Neuronal stem cell (in vitro differentiated cells): ENCODE measurements at regions not wholly inside any gene's neighbourhood (a gene's known extent, or its start where the extent isn't known, plus 50 kb on each side); places are given as distances from the start of the nearest gene placed in this dataset.
"Not testable (repeated sequence)": the region's sequence is repeated elsewhere in the genome, so short reads cannot be mapped to it uniquely, and the experiment has no call there.

Experiments used
- DNase-seq: peaks from one replicate; pipeline ENCODE4 v3.0.0-alpha.2; 2013; ENCODE audit warnings: low spot score
- H2AFZ ChIP-seq: one replicate; pipeline ENCODE4 v1.6.1; 2013; ENCODE audit warnings: mild to moderate bottlenecking, low read length, inconsistent platforms
- H2AK5ac ChIP-seq: 2 replicates; pipeline ENCODE4 v1.6.1; 2013; ENCODE audit warnings: low read depth, mild to moderate bottlenecking, inconsistent platforms, low read length, moderate library complexity, mixed read lengths
- H2BK120ac ChIP-seq: 2 replicates; pipeline ENCODE4 v1.6.1; 2013; ENCODE audit warnings: low read depth, mild to moderate bottlenecking, inconsistent platforms, low read length, moderate library complexity, mixed read lengths
- H2BK12ac ChIP-seq: one replicate; pipeline ENCODE4 v1.6.1; 2013; ENCODE audit warnings: low read length, inconsistent platforms
- H2BK15ac ChIP-seq: 2 replicates; pipeline ENCODE4 v1.6.1; 2013; ENCODE audit warnings: mild to moderate bottlenecking, low read length, inconsistent platforms, mixed read lengths
- H2BK5ac ChIP-seq: one replicate; pipeline ENCODE4 v1.6.1; 2013; ENCODE audit warnings: inconsistent platforms, mild to moderate bottlenecking, low read length, moderate library complexity
- H3K14ac ChIP-seq: one replicate; pipeline ENCODE4 v1.6.1; 2013; ENCODE audit warnings: low read length, inconsistent platforms
- H3K18ac ChIP-seq: 2 replicates; pipeline ENCODE4 v1.6.1; 2013; ENCODE audit warnings: low read length, inconsistent platforms
- H3K23ac ChIP-seq: 2 replicates; pipeline ENCODE4 v1.6.1; 2013; ENCODE audit warnings: low read depth, mild to moderate bottlenecking, mixed read lengths, low read length, inconsistent platforms; ENCODE audit not compliant: poor library complexity
- H3K27ac ChIP-seq: replicated peaks from 3 replicates; pipeline ENCODE4 v1.5.1; 2013; ENCODE audit warnings: low read length, inconsistent platforms
- H3K27me3 ChIP-seq, 3 experiments: 2 replicates each; pipeline ENCODE4 v1.6.1; 2013; ENCODE audit warnings: low read length in 3 of 3, mild to moderate bottlenecking in 2 of 3, inconsistent platforms in 1 of 3, low read depth in 1 of 3, mixed read lengths in 1 of 3, moderate library complexity in 1 of 3; ENCODE audit not compliant: control insufficient read depth in 3 of 3, insufficient read depth in 3 of 3
- H3K36me3 ChIP-seq, 2 donors: replicated peaks in 1 of 2; 2 replicates each; pipeline ENCODE4 v1.6.1; 2013; ENCODE audit warnings: low read length in 2 of 2; ENCODE audit not compliant: control insufficient read depth in 2 of 2, insufficient read depth in 2 of 2
- H3K4ac ChIP-seq: 2 replicates; pipeline ENCODE4 v1.6.1; 2013; ENCODE audit warnings: inconsistent platforms, mild to moderate bottlenecking, low read length, moderate library complexity
- H3K4me1 ChIP-seq, 2 donors: 1 replicate in 1 of 2; 2 replicates in 1 of 2; pipeline ENCODE4 v1.6.1; 2013; ENCODE audit warnings: low read length in 2 of 2, low read depth in 1 of 2; ENCODE audit not compliant: control insufficient read depth in 2 of 2, insufficient read depth in 1 of 2
- H3K4me2 ChIP-seq: one replicate; pipeline ENCODE4 v1.6.1; 2013; ENCODE audit warnings: mild to moderate bottlenecking, low read length, inconsistent platforms; ENCODE audit not compliant: insufficient read depth, poor library complexity, severe bottlenecking
- H3K4me3 ChIP-seq, 2 donors: 2 replicates each; pipeline ENCODE4 v1.5.1; 2013; ENCODE audit warnings: low read length in 2 of 2, mild to moderate bottlenecking in 2 of 2, inconsistent platforms in 1 of 2, moderate library complexity in 1 of 2
- H3K79me1 ChIP-seq: one replicate; pipeline ENCODE4 v1.6.1; 2013; ENCODE audit warnings: low read depth, mild to moderate bottlenecking, inconsistent platforms, low read length, moderate library complexity
- H3K9ac ChIP-seq: one replicate; pipeline ENCODE4 v1.6.1; 2013; ENCODE audit warnings: mild to moderate bottlenecking, low read depth, low read length, inconsistent platforms; ENCODE audit not compliant: poor library complexity
- H3K9me3 ChIP-seq, 2 donors: replicated peaks in 1 of 2; 2 replicates each; pipeline versions ENCODE3 to v1.6.1; 2013; ENCODE audit warnings: low read length in 2 of 2, mild to moderate bottlenecking in 2 of 2, inconsistent platforms in 1 of 2, low read depth in 1 of 2, mixed read lengths in 1 of 2, moderate library complexity in 1 of 2; ENCODE audit not compliant: control insufficient read depth in 2 of 2, insufficient read depth in 1 of 2
- H4K8ac ChIP-seq: one replicate; pipeline ENCODE4 v1.6.1; 2013; ENCODE audit warnings: low read depth, mild to moderate bottlenecking, inconsistent platforms, low read length, moderate library complexity
- H4K91ac ChIP-seq: one replicate; pipeline ENCODE4 v1.6.1; 2013; ENCODE audit warnings: low read length, low read depth, mild to moderate bottlenecking, inconsistent platforms; ENCODE audit not compliant: poor library complexity
- WGBS, 2 donors: extraction: QIAGEN DNeasy Blood & Tissue Kit; methylation state at CpG; one replicate each; pipeline ENCODE4 v1.1.7; 2013; ENCODE audit warnings: missing lambda C conversion rate in 2 of 2, mixed read lengths in 1 of 2; ENCODE audit not compliant: insufficient read length in 2 of 2, insufficient replicate concordance in 1 of 2; ENCODE audit errors: extremely low coverage in 2 of 2; 5-methylcytosine and 5-hydroxymethylcytosine counted together

DNA sequence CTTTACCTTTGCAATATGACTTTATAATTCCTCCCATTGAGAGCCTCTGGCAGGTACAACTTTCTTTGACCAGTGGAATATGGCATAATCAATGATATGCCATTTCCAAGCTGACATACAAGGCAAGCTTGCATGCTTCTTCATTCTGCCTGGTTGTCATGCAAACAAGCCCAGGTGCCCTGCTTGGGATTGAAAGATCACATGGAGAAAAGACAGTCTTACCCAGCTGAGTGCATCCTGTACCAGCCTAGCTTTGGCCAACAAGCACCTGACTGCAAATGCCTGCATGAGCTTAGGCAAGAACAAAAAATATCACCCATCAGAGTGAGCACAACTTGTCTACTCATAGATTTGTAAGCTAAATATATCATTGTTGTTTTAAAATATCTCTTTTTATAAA, 82.9 kb upstream of the KCND2 start:
- H3K4me1 ChIP-seq = peaks cover 0 to 3% of the 10 kb centered on the region in 2 donors
- DNase-seq = no peak

DNA sequence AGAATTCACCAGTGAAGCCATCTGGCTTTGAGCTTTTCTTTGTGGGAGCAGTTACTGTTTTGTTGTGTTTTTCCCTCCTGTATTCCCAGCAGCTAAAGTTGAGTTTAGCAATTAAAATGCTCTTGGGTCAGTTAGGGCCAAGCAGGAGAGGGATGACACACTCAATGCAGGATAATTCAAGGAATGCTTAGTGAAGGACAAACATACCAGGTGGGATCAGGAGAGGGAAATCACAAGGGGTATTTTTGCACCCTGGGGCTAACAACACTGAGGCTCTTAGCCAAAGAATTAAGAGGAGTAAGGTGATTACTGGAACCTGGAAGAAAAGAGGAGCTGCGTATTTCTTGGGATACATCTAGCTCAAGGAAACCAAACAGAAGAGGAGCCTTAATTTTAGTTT, 82.4 kb upstream of the KCND2 start:
- Histone ChIP-seq H3K4me3 (no peak overlapping the region), H3K79me1 (no peaks in the 10 kb centered on the region), H3K4ac (no peak overlapping the region), H3K27ac (no peak overlapping the region), H2BK5ac (no peak overlapping the region), H2BK15ac (no peak overlapping the region), H2AFZ (no peak overlapping the region), H3K14ac (no peak overlapping the region), H2BK12ac (no peak overlapping the region), H3K9me3 (no peaks in the 10 kb centered on the region), H3K9ac (no peak overlapping the region), H3K18ac (no peak overlapping the region), H3K4me2 (no peak overlapping the region), H3K27me3 (no peaks in the 10 kb centered on the region), H2BK120ac (no peak overlapping the region), H2AK5ac (no peak overlapping the region), H3K23ac (no peak overlapping the region), H3K36me3 (no peaks in the 10 kb centered on the region), H3K4me1 (peaks cover 0 to 3% of the 10 kb centered on the region in 2 donors), H4K8ac (no peak overlapping the region), H4K91ac (no peak overlapping the region)
- DNase-seq = peak; percentile 27
- no CpG with 5 or more reads among the region's 1 CpG for WGBS, 2 donors

More for the DNA sequence above, 82.9 kb upstream of the KCND2 start:
- Histone ChIP-seq H3K18ac (no peak overlapping the region), H4K8ac (no peak overlapping the region), H3K4me3 (no peak overlapping the region), H3K23ac (no peak overlapping the region), H2AFZ (no peak overlapping the region), H2BK120ac (no peak overlapping the region), H3K4ac (no peak overlapping the region), H3K14ac (no peak overlapping the region), H2BK15ac (no peak overlapping the region), H3K9ac (no peak overlapping the region), H3K27ac (peak overlapping the region; percentile 42), H2BK5ac (no peak overlapping the region), H3K4me2 (no peak overlapping the region), H2BK12ac (no peak overlapping the region), H2AK5ac (no peak overlapping the region), H3K9me3 (no peaks in the 10 kb centered on the region), H3K27me3 (no peaks in the 10 kb centered on the region), H3K79me1 (no peaks in the 10 kb centered on the region), H3K36me3 (no peaks in the 10 kb centered on the region), H4K91ac (no peak overlapping the region)

DNA sequence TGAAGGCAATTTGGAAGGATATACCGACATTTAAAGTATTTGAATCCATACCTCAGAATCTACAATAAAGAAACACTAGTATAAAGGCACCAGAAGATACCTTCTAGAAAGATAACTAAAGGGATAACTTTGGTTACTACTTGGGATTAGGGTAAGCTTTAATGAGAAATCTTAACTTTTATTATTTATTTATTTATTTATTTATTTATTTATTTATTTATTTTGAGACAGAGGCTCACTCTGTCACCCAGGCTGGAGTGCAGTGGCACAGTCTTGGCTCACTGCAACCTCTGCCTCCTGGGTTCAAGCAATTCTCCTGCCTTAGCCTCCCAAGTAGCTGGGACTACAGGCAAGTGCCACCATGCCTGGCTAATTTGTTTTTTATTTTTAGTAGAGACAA, 81.6 kb upstream of the KCND2 start:
- H2BK5ac ChIP-seq, H4K8ac ChIP-seq, H3K4me2 ChIP-seq, DNase-seq, H3K9me3 ChIP-seq, H3K23ac ChIP-seq, H2BK120ac ChIP-seq, H3K79me1 ChIP-seq, H3K4me3 ChIP-seq, H2BK15ac ChIP-seq, H3K36me3 ChIP-seq, H3K18ac ChIP-seq, H3K27me3 ChIP-seq, H3K4me1 ChIP-seq, H3K4ac ChIP-seq, H2BK12ac ChIP-seq, H3K9ac ChIP-seq, H2AFZ ChIP-seq, H2AK5ac ChIP-seq, H3K14ac ChIP-seq, H3K27ac ChIP-seq, H4K91ac ChIP-seq: not testable (repeated sequence)
- WGBS, 2 donors = no CpG with 5 or more reads among the region's 1 CpG

DNA sequence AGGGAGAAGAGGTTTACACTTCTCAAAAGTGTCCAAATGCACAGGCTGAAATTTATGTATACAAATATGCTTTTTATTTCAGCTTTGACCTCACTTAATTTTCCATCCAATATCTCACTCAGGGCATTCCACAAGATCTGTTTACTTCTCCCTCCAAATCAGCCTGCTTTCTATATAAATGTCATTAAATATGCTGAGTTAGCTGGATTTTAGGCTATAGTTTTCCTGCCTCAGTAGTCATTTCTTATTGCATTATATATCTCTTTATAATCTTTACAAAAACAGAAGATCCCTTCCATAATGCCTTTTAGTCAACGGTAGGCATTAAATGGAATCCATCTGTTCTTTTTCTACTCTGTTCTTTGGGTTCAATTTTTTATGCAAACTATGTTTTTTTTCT, 71.7 kb upstream of the KCND2 start:
- Histone ChIP-seq H2BK120ac (no peak overlapping the region), H2AFZ (no peak overlapping the region), H3K36me3 (no peaks in the 10 kb centered on the region), H2AK5ac (no peak overlapping the region), H3K9ac (no peak overlapping the region), H3K9me3 (no peaks in the 10 kb centered on the region), H2BK15ac (no peak overlapping the region), H3K14ac (no peak overlapping the region), H3K23ac (no peak overlapping the region), H3K27ac (no peak overlapping the region), H4K91ac (no peak overlapping the region), H3K4me2 (no peak overlapping the region), H3K4ac (no peak overlapping the region), H3K18ac (no peak overlapping the region), H2BK5ac (no peak overlapping the region), H3K4me1 (no peaks in the 10 kb centered on the region), H3K4me3 (no peak overlapping the region), H2BK12ac (no peak overlapping the region), H4K8ac (no peak overlapping the region), H3K27me3 (no peaks in the 10 kb centered on the region), H3K79me1 (no peaks in the 10 kb centered on the region)
- no peak for DNase-seq
- no CpG with 5 or more reads among the region's 1 CpG for WGBS, 2 donors
